ENCODE measurements at regions not wholly inside any gene's neighbourhood (a gene's known extent, or its start where the extent isn't known, plus 50 kb on each side); places are given as distances from the start of the nearest gene placed in this dataset.

GRCh38 chr11:79617561-79617960 lies 176.7 kb upstream of the TENM4 start:
- no peak for TF ChIP-seq CTCF (IDR thresholded peaks at IDR 0.05; ENCODE audit: control extremely low read depth in 1 of 3, insufficient read depth in 1 of 3, low read depth in 1 of 3, low read length in 3 of 3)
- no peak for TF ChIP-seq KDM5A (IDR thresholded peaks at IDR 0.05; ENCODE audit: low read length)
- TF ChIP-seq EZH2 (IDR thresholded peaks at IDR 0.05; ENCODE audit: low read depth, low read length, severe bottlenecking): no peak
- TF ChIP-seq BRCA1 (IDR thresholded peaks at IDR 0.05; ENCODE audit: low read depth, low read length): no peak
- no peak for TF ChIP-seq ATF3 (IDR thresholded peaks at IDR 0.05; ENCODE audit: insufficient read depth, low read depth, low read length)
- no peak for TF ChIP-seq POLR2AphosphoS5 (IDR thresholded peaks at IDR 0.05; ENCODE audit: low read depth, low read length)
- TF ChIP-seq SP2 (IDR thresholded peaks at IDR 0.05; ENCODE audit: low read length): no peak
- TF ChIP-seq NRF1 (IDR thresholded peaks at IDR 0.05; ENCODE audit: low read depth, low read length): no peak

Data from H1 (cell line).